Sciatic nerve (tissue), 2 donors: ENCODE measurements at regions not wholly inside any gene's neighbourhood (a gene's known extent, or its start where the extent isn't known, plus 50 kb on each side); places are given as distances from the start of the nearest gene placed in this dataset.

ENCODE experiments used
- ATAC-seq: fragments of 200-7000 bp; cut with Tn5 transposase; one replicate; pipeline ENCODE4 v1.9.1; 2020; ENCODE audit warnings: mild to moderate bottlenecking, moderate library complexity
- DNase-seq: peaks from one replicate; pipeline ENCODE4 v3.0.0-alpha.2; 2020; ENCODE audit warnings: low spot score
- intact Hi-C: fragments of 100-400 bp; cut with DNase I; formaldehyde crosslinking; loops from one replicate; pipeline ENCODE4 v1.14.2; 2022
- donor health status: DM: no; HTN: no; CAD: no.
- donor health status: DM: no; HTN: no; CAD: no.

DNA sequence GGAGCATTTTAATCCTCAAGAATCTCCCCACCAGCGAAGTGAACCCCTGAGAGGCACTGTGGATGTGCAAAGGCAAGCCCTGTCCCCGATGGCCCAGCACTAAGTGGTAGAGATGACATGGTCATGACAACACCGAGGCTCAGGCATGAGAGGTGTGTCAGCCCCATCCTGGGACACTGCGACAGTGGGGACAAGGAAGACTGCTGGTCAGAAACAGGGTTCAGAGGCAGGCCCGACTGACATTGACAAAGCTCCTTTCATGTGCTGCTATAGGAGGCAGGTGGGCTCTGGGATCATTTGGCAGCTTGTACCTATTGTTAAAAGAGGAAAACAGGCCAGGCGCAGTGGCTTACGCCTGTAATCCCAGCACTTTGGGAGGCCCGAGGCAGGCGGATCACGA is 54.3 kb upstream of the MYEOV start:
- intact Hi-C loops: no loop called here
- no peak for ATAC-seq
- no peak for DNase-seq

DNA sequence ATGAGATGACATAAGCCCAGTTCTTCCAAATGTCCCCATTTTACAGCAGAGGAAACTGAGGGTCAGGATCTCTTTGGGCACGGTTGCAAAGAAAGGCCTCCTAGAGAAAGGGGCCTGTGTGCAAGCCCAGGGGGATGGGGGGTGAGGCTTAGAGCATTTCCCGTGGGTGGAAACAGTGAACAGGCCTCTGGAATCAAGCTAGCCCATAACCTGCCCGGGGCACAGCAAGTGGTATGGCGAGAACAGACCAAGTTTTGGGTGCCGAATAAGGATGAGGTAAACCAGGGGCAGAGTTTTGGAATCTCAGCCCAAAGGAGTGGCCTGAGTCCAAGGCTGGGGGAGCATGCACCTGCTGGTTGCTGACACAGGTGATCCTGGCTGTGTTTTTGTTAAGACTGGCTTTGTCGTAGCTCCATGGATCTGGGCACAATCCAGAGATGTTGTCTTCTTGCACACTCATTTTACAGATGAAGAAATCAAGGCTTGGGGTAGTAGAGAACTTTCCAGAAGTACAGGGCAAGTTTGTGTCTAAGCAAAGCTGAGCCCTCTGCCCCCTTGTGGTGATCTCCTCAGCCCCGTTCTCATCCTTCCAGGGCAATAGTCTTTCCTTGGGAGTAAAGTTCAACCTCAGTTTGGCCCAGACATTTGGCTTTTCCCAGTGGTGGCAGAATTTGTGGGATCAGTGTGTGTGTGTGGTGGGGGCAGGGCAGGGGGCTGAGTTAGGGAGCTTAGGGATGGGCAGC is 53.5 kb upstream of the MYEOV start:
- DNase-seq (no peak), ATAC-seq (no peak)
- intact Hi-C loops: no loop called here

DNA sequence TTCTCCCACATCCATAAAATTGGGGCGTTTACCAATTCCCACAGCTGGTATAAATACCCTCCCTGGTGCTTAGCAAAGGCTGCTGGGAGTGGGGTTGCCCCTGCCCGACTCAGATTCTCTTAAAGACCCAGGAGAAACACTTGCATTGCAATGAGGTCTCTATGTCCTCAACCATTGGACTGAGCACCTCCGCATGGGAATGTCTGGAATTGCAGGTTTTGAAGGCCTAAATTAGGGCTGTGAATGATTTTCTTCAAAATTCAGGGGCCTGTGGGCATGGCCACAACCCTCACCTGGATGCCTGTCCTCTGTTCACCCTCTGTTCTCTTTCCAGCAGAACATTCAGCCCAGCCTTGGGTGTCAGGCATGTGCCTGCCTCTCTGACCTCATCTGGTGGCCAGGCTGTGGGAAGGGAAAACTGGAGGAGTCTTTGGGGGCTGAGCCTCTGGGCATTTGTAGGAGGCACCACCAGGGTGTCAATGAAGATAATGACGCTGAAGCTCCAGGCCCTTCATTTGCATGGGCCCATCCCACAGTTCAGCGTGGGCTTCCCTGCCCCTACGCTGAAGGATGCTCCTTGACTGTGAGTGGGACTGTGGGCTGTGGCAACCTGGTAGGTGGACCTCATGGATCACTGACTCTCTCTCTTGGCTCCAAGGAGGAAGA is 52.7 kb upstream of the MYEOV start:
- intact Hi-C loops: no loop called here
- DNase-seq (no peak), ATAC-seq (no peak)

DNA sequence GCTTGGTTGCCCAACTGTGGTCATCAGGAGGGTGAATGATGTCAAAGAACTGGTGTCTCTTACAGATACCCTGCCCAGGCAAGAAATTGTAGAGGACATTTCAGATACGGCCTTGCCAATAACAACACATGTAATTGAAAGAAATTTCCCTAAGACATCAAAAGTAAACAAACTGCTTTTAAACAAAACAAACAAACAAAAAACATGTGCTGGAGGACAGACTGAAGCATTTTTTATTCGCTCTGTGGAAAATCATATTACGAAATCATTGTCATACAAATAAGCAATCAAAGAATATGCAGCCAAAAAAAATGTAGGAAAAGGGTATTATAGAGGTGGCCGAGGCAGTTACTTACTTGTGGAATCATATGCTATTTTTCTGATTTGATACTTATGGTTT is 52.1 kb upstream of the MYEOV start:
- ATAC-seq (no peak), DNase-seq (no peak)
- intact Hi-C loops: no loop called here

DNA sequence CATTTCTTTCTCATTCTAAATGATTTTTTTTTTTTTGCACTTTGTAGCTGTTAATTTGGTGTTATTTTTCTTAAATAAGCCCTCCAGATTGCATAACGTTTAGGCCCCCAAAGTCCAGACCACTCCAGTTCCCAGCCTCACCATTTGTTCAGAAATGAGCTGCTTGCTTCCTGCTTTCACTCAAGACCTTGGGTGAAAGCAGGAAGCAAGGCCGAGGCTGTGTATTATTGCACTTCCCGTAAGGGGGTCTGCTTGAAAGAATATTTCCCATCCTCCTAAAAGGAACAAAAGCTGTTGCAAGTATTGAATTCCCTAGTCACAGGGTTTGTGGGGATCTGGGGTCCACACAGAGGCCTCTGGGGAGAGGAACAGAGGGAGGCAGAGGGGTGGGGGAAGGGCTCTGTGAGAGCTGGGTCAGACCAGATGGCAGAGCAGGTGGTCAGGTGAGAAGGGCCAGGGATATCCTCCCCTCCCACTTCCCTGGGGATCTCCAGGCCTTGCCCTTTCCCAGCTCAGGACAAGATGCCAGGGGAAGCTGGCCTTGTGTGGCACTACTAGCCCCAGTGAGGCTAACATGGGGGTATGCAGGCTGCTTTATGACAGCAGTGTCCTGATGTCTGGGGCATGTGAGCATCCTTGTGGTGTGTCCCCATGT is 51.6 kb upstream of the MYEOV start:
- intact Hi-C loops: no loop called here
- ATAC-seq (no peak), DNase-seq (no peak)

DNA sequence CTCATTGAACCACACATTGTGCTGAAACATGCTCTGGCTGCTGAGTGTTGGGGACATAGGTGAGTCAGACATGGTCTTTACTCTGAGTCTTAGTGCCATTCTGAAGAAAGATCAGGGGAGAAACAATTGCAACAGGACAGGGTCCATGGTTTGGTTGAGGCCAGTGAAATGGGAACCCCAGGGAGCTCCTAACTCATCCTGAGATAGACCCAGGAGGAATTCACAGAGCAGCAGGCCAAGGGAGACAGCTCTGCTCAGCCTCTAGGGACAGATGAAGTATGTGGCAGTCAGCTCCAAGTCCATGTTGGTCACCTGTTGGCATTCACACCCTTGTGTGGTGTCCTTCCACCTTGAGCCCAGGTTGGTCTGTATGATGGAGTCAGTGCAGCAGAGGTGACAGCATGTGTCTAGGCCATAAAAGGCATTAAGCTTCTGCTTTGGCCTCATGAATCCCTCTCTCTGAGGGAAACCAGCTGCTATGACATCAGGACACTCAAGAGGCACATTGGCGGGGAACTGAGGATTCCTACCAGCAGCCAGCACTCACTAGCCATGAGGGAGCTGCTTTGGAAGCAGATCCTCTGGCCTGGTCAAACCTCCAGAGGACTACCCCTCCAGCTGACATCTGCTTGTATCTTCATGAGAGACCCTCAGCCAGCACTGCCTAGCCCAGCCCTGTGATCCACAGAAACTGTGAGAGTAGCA is 50.3 kb upstream of the MYEOV start:
- DNase-seq: no peak
- ATAC-seq: no peak
- intact Hi-C loops: no loop called here
